Calu3 (cell line): ENCODE measurements at regions not wholly inside any gene's neighbourhood (a gene's known extent, or its start where the extent isn't known, plus 50 kb on each side); places are given as distances from the start of the nearest gene placed in this dataset.

Source experiments
- BruUV-seq: library from RNA; stranded (reverse); fragments of 400-500 nt; replicated peaks from 2 replicates; lab custom pipeline; 2021; lab: Mats Ljungman, UMichigan
- CTCF ChIA-PET: fragments of 300-600 bp; sonication (Branson Sonifier 250); formaldehyde crosslinking; loops from one replicate; lab custom pipeline; 2022; ENCODE audit warnings: antibody characterized with exemption; lab: Charles Lee
- DNase-seq: peaks from one replicate; pipeline ENCODE4 v3.0.0; 2022
- H3K27ac Mint-ChIP-seq: one replicate; pipeline ENCODE4 v1.8.0; 2022; ENCODE audit warnings: mixed read lengths; ENCODE audit not compliant: unreplicated experiment
- H3K27me3 Mint-ChIP-seq: one replicate; pipeline ENCODE4 v1.8.0; 2022; ENCODE audit warnings: mixed read lengths; ENCODE audit not compliant: unreplicated experiment
- H3K36me3 Mint-ChIP-seq: one replicate; pipeline ENCODE4 v1.8.0; 2022; ENCODE audit warnings: mild to moderate bottlenecking, moderate library complexity, mixed read lengths; ENCODE audit not compliant: insufficient read depth, unreplicated experiment
- H3K4me1 Mint-ChIP-seq: one replicate; pipeline ENCODE4 v1.8.0; 2022; ENCODE audit warnings: mild to moderate bottlenecking, low read depth, mixed read lengths; ENCODE audit not compliant: unreplicated experiment
- H3K4me3 Mint-ChIP-seq: one replicate; pipeline ENCODE4 v1.8.0; 2022; ENCODE audit warnings: mild to moderate bottlenecking, low read depth, moderate library complexity, mixed read lengths; ENCODE audit not compliant: unreplicated experiment
- H3K9me3 Mint-ChIP-seq: one replicate; pipeline ENCODE4 v1.8.0; 2022; ENCODE audit warnings: low read depth, mixed read lengths; ENCODE audit not compliant: unreplicated experiment
- intact Hi-C: fragments of 100-400 bp; cut with micrococcal nuclease; formaldehyde crosslinking; loops from one replicate; pipeline ENCODE4 v1.10.0; 2022; ENCODE audit not compliant: unreplicated experiment
- TF ChIP-seq, protein P1 (sequence below): fragments of 200-600 bp; IDR thresholded peaks from one replicate; pipeline ENCODE4 v1.8.0; 2022; ENCODE audit warnings: antibody characterized with exemption; ENCODE audit not compliant: unreplicated experiment

DNA sequence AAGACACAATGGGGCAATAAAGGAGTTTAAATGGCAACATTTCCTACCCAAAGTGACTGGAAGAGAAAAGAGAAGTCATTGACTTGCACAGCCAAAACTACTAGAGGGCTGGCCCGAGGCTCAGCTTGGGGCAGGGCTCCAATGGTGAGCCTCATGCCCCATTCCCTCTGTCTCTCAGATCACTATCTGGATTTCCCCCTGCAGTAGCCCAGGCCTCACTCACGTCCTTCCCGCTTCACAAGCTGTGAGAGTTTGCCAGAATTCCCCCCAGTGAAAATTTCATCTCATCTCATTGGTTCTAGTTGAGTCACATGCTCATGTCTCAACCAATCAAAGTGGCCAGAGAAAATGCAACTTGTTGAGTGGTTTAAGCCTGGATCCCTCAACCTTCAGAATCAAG, 181.3 kb downstream of the WDR11 start:
- BruUV-seq: no TSS peak
- DNase-seq: no peak
- TF ChIP-seq, protein P1, sequence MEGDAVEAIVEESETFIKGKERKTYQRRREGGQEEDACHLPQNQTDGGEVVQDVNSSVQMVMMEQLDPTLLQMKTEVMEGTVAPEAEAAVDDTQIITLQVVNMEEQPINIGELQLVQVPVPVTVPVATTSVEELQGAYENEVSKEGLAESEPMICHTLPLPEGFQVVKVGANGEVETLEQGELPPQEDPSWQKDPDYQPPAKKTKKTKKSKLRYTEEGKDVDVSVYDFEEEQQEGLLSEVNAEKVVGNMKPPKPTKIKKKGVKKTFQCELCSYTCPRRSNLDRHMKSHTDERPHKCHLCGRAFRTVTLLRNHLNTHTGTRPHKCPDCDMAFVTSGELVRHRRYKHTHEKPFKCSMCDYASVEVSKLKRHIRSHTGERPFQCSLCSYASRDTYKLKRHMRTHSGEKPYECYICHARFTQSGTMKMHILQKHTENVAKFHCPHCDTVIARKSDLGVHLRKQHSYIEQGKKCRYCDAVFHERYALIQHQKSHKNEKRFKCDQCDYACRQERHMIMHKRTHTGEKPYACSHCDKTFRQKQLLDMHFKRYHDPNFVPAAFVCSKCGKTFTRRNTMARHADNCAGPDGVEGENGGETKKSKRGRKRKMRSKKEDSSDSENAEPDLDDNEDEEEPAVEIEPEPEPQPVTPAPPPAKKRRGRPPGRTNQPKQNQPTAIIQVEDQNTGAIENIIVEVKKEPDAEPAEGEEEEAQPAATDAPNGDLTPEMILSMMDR: no peak
- H3K4me1 Mint-ChIP-seq: no peaks in the 10 kb centered on the region
- no peaks in the 10 kb centered on the region for H3K36me3 Mint-ChIP-seq
- H3K4me3 Mint-ChIP-seq: no peak overlapping the region
- intact Hi-C loops: no loop called here
- no peaks in the 10 kb centered on the region for H3K9me3 Mint-ChIP-seq
- CTCF ChIA-PET: no interaction called here
- H3K27me3 Mint-ChIP-seq: no peaks in the 10 kb centered on the region
- no peak overlapping the region for H3K27ac Mint-ChIP-seq

DNA sequence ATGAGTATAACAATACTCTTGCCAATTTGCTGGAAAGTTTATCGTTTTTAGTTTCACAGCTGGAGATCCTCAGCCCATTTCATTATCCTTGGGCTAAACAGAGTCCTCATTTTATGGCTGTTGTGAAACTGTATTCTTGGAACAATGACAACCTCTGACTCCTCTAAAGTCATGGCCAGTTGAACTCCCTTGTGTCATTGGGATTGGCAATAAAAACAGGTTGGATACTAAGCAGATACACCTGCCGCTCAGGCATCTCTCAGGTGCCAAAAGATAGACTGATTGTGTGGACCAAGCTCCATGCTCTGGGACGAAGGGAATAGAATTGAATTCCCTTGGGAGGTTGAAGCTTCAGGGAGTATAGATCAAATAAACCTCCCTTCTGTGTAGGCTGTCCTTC, 182.2 kb downstream of the WDR11 start:
- Mint-ChIP-seq H3K36me3 (no peaks in the 10 kb centered on the region), H3K27ac (no peak overlapping the region), H3K9me3 (no peaks in the 10 kb centered on the region), H3K4me3 (no peak overlapping the region), H3K27me3 (no peaks in the 10 kb centered on the region), H3K4me1 (no peaks in the 10 kb centered on the region)
- BruUV-seq: no TSS peak
- DNase-seq: no peak
- TF ChIP-seq, protein P1: no peak
- CTCF ChIA-PET: no interaction called here
- intact Hi-C loops: no loop called here

DNA sequence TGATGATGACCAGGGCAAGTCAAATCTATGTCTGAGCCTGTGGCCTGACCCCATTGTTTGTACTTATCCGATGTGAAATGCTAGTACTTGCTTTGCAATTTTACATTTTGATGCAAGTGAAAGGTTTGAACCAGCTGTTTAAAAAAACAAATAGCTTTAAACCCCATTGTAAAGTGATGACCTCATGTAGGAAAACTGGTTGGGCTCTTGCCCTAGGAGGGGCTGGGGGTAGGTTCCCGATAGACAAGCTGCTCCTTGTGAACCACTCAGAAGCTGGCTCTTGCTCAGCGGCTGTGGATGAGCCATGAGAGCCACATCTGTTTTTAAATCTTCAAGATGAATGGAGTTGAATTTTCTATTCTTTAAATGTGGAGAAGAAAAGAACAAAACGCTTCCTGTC, 185.3 kb downstream of the WDR11 start:
- no TSS peak for BruUV-seq
- TF ChIP-seq, protein P1: no peak
- no peaks in the 10 kb centered on the region for H3K36me3 Mint-ChIP-seq

GRCh38 chr10:121041499-121041898, 190.3 kb downstream of the WDR11 start:
- Mint-ChIP-seq H3K27ac (no peak overlapping the region), H3K36me3 (peaks cover 3% of the 10 kb centered on the region), H3K9me3 (no peaks in the 10 kb centered on the region), H3K4me3 (no peak overlapping the region), H3K4me1 (peaks cover 9% of the 10 kb centered on the region), H3K27me3 (no peaks in the 10 kb centered on the region)
- DNase-seq: no peak
- CTCF ChIA-PET: no interaction called here
- intact Hi-C loops: no loop called here
- TF ChIP-seq, protein P1: no peak
- no TSS peak for BruUV-seq

More for the DNA sequence above, 185.3 kb downstream of the WDR11 start:
- Mint-ChIP-seq H3K27ac (no peak overlapping the region), H3K27me3 (no peaks in the 10 kb centered on the region), H3K9me3 (no peaks in the 10 kb centered on the region), H3K4me3 (no peak overlapping the region), H3K4me1 (no peaks in the 10 kb centered on the region)
- intact Hi-C loops: no loop called here
- CTCF ChIA-PET: no interaction called here
- DNase-seq: no peak

GRCh38 chr10:121041906-121042305, 190.7 kb downstream of the WDR11 start:
- intact Hi-C loops: no loop called here
- Mint-ChIP-seq H3K27me3 (no peaks in the 10 kb centered on the region), H3K9me3 (no peaks in the 10 kb centered on the region), H3K4me3 (no peak overlapping the region), H3K36me3 (peaks cover 3% of the 10 kb centered on the region), H3K4me1 (peaks cover 9% of the 10 kb centered on the region), H3K27ac (no peak overlapping the region)
- TF ChIP-seq, protein P1: no peak
- no peak for DNase-seq
- CTCF ChIA-PET: no interaction called here
- BruUV-seq: no TSS peak
